ENCODE measurements at regions not wholly inside any gene's neighbourhood (a gene's known extent, or its start where the extent isn't known, plus 50 kb on each side); places are given as distances from the start of the nearest gene placed in this dataset.

- H3F3A ChIP-seq (ENCODE audit: insufficient read depth): no peaks in the 10 kb centered on the region
- no peak overlapping the region for H2AFZ ChIP-seq (ENCODE audit: low read depth, low read length, severe bottlenecking)
- H3K27ac ChIP-seq (ENCODE audit: low read depth, low read length): no peak overlapping the region
- H3K9me3 ChIP-seq (ENCODE audit: insufficient read depth, low read length): no peaks in the 10 kb centered on the region
- H3K27me3 ChIP-seq (ENCODE audit: low read length): no peaks in the 10 kb centered on the region
- no peak overlapping the region for H3K4me2 ChIP-seq (ENCODE audit: low read depth, low read length, poor library complexity, severe bottlenecking)
- H3K4me3 ChIP-seq (ENCODE audit: insufficient read depth, low read length, poor library complexity, severe bottlenecking): no peak overlapping the region
- H3K79me2 ChIP-seq (ENCODE audit: insufficient read depth, low read length): no peaks in the 10 kb centered on the region
- no peak overlapping the region for H3K9ac ChIP-seq (ENCODE audit: low read length)
- H3K9me2 ChIP-seq (replicated peaks; ENCODE audit: insufficient read depth, low read length): no peaks in the 10 kb centered on the region
- H3K36me3 ChIP-seq (ENCODE audit: low read length): no peaks in the 10 kb centered on the region
- TF ChIP-seq CTCF (IDR thresholded peaks at IDR 0.05; ENCODE audit: insufficient read depth, low read length, poor library complexity, severe bottlenecking) (no peak), EZH2phosphoT487 (conservative IDR thresholded peaks at IDR 0.05; ENCODE audit: low read length) (no peak)
- no peaks in the 10 kb centered on the region for H4K20me1 ChIP-seq (ENCODE audit: low read depth, low read length)
Measured at GRCh38 chr2:203789618-203790017, 78.0 kb upstream of the CTLA4 start.

- TF ChIP-seq EZH2phosphoT487 (conservative IDR thresholded peaks at IDR 0.05; ENCODE audit: low read length) (no peak), CTCF (IDR thresholded peaks at IDR 0.05; ENCODE audit: insufficient read depth, low read length, poor library complexity, severe bottlenecking) (no peak)
- no peak overlapping the region for H3K4me3 ChIP-seq (ENCODE audit: insufficient read depth, low read length, poor library complexity, severe bottlenecking)
- no peak overlapping the region for H3K4me2 ChIP-seq (ENCODE audit: low read depth, low read length, poor library complexity, severe bottlenecking)
- H3K79me2 ChIP-seq (ENCODE audit: insufficient read depth, low read length): no peaks in the 10 kb centered on the region
- H2AFZ ChIP-seq (ENCODE audit: low read depth, low read length, severe bottlenecking): no peak overlapping the region
- no peaks in the 10 kb centered on the region for H4K20me1 ChIP-seq (ENCODE audit: low read depth, low read length)
- no peak overlapping the region for H3K9ac ChIP-seq (ENCODE audit: low read length)
- no peaks in the 10 kb centered on the region for H3K9me2 ChIP-seq (replicated peaks; ENCODE audit: insufficient read depth, low read length)
- H3K9me3 ChIP-seq (ENCODE audit: insufficient read depth, low read length): no peaks in the 10 kb centered on the region
- no peaks in the 10 kb centered on the region for H3F3A ChIP-seq (ENCODE audit: insufficient read depth)
- no peak overlapping the region for H3K27ac ChIP-seq (ENCODE audit: low read depth, low read length)
- no peaks in the 10 kb centered on the region for H3K36me3 ChIP-seq (ENCODE audit: low read length)
- no peaks in the 10 kb centered on the region for H3K27me3 ChIP-seq (ENCODE audit: low read length)
Measured at GRCh38 chr2:203790134-203790852, 77.3 kb upstream of the CTLA4 start.

DNA sequence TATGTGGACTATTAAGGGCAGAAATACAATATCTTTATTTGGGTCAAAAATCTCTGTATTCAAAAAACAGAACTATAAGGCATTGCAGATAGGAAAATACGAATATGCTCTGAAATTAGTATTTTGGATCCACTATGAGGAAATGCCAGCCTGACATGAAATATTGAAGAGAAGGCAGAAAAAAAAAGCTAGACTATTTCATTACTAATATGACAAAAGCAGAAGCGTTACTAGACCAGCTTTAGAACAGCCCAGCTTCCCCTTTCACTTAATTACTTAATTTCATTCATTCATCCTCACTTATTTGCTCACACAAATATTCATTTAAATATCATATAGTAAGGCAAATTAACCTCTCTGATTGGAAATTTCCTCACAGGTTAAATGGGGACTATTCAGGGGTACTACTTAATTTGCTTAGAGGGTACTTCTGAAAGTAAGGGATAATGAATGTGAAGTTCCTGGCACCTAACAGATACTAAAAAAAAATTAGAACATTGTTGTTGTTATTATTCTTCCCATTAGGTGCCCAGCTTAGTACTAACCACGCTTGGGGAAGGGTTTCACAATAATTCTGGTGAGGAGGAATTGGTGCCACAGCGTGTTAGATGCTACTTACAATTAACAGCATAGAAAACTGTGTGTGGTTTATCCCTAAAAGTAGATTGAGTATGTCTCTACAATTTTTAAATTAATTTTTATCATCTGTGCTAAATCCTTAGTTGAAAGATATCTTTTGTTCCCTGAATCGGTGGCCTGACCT, 71.1 kb upstream of the CTLA4 start:
- no peaks in the 10 kb centered on the region for H3K27me3 ChIP-seq (ENCODE audit: low read length)
- H3K9me2 ChIP-seq (replicated peaks; ENCODE audit: insufficient read depth, low read length): no peaks in the 10 kb centered on the region
- H3K79me2 ChIP-seq (ENCODE audit: insufficient read depth, low read length): no peaks in the 10 kb centered on the region
- TF ChIP-seq EZH2phosphoT487 (conservative IDR thresholded peaks at IDR 0.05; ENCODE audit: low read length) (no peak), CTCF (IDR thresholded peaks at IDR 0.05; ENCODE audit: insufficient read depth, low read length, poor library complexity, severe bottlenecking) (no peak)
- no peak overlapping the region for H3K9ac ChIP-seq (ENCODE audit: low read length)
- H3K4me2 ChIP-seq (ENCODE audit: low read depth, low read length, poor library complexity, severe bottlenecking): no peak overlapping the region
- H3F3A ChIP-seq (ENCODE audit: insufficient read depth): no peaks in the 10 kb centered on the region
- H4K20me1 ChIP-seq (ENCODE audit: low read depth, low read length): no peaks in the 10 kb centered on the region
- no peaks in the 10 kb centered on the region for H3K9me3 ChIP-seq (ENCODE audit: insufficient read depth, low read length)
- H3K36me3 ChIP-seq (ENCODE audit: low read length): no peaks in the 10 kb centered on the region
- H2AFZ ChIP-seq (ENCODE audit: low read depth, low read length, severe bottlenecking): no peak overlapping the region
- no peak overlapping the region for H3K27ac ChIP-seq (ENCODE audit: low read depth, low read length)
- H3K4me3 ChIP-seq (ENCODE audit: insufficient read depth, low read length, poor library complexity, severe bottlenecking): no peak overlapping the region

All from SU-DHL-6 (cell line).